Glomerular endothelial cell (primary cell): ENCODE measurements at regions not wholly inside any gene's neighbourhood (a gene's known extent, or its start where the extent isn't known, plus 50 kb on each side); places are given as distances from the start of the nearest gene placed in this dataset.
A peak's percentile ranks its signal among the peaks of the same experiment; 100 is the strongest.
"Not testable (repeated sequence)": the region's sequence is repeated elsewhere in the genome, so short reads cannot be mapped to it uniquely, and the experiment has no call there.

Experiments
- DNase-seq: peaks from one replicate; pipeline ENCODE4 v3.0.0-alpha.2; 2011; ENCODE audit warnings: low read depth, low spot score; ENCODE audit errors: extremely low read depth

DNA sequence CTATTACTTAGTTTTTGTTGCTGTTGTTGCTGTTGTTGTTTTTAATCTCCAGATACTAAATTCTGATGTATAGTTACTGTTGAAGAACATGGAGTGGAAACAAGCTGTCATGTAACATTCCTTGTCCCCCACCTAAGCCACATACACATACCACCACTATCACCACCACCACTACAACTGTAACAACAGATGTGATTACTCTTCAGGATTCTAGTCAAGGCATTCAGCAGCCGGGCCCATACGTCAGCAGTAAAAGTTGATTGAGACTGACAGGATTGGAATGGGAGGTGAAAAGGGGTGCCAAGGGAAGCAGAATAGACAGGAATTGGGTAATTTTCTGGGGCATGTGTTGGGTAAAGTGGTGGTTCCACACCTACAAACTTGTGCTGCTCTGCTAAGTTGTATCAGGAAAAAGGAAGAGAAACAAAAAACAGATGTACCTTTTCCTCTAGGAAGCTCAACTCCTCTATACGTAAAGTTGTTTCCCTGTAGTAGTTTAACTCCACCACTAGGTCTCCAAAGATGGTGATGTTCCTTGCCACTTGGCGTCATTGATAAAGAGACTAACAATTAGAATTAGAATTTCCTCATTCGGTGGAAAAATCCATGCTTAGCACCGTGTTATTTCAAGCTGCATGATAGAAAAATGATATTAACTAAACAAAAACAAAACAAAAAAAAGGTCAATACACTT lies 138.6 kb downstream of the ARRDC3 start:
- no peak for DNase-seq

GRCh38 chr5:91243852-91244251 lies 139.3 kb downstream of the ARRDC3 start:
- DNase-seq, result no peak

DNA sequence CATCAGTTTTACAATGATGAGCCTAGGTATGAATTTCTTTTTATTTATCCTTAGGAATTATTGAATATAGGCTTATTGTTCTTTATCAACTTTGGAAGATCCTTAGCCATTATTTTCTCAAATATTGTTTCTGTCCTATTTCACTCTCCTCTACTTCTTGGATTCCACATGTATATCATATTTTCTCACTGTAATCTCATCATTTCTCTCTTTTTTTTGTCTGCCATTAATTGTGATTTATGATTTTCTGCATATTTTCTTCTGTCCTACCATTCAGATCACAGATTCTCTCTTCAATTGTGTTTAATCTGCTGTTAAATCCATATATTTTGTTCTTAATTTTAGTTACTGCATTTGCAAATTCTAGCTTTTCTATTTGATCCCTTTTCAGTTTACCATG lies 139.8 kb downstream of the ARRDC3 start:
- no peak for DNase-seq

DNA sequence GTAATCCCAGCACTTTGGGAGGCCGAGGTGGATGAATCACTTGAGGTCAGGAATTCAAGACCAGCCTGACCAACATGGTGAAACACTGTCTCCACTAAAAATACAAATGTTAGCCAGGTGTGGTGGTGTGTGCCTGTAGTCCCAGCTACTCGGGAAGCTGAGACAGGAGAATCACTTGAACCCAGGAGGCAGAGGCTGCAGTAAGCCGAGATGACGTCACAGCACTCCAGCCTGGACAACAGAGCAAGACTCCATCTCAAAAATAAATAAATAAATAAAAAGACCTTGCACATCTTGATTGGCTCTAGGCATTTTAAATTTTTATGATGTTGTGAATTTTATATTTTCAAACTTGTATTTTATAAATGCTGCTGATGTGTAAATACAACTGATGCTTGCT lies 141.7 kb downstream of the ARRDC3 start:
- not testable (repeated sequence) for DNase-seq

DNA sequence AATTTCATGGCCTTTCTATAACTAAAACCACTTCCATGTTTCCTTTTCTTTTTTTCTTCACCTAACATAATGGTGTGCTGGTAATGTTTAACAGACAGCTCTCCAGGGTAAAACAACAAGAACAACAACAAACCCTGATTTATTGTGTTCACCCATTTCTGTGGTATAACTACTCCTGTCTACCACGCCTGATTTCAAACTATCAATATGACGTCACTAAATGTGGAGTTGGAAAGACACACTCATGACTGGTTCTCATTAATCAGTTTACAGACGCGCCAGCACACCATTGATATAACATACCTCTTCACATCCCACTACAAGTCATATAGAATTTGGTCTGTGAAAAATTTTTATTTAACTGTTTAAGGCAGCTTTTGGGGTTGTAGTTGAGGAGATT lies 142.9 kb downstream of the ARRDC3 start:
- DNase-seq, result no peak

DNA sequence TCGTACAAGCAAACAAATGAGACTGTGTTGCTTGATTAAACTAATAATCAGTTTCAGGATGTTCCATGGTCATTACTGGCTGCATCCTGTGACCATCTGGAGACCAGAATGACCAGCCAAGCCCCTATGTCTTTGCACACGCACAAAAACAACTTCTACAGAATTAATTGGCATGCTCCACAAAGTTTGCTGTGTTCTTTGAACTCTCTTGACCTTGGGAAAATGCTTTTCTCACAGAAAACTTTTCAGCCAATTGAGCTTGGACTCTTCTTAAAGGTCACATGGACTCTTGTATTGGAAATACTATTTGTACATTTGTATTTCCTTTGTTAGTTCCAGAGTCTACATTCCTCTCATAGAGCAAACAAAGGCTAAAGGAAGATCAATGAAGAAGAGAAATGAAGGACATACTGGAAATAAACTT lies 147.8 kb downstream of the ARRDC3 start:
- no peak for DNase-seq

DNA sequence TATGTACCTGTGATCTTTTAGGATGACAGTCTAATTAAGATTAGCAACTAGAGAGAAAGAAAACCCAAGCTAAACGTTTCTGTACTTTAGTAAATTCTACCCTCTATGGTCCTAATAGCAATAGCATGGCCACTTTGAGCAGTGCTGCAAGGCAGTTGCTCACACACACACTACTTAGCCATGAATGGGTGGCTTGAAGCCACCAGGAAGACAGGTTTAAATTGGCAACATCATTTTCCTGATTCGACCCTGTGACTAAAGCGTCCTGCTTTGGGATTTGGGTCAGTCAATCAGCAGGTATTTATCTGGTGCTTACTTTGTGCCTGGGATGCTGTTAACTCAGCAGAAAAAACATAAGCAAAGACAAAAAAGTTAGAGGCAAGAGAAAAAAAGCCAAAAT lies 150.6 kb downstream of the ARRDC3 start:
- no peak for DNase-seq

GRCh38 chr5:91229031-91229727 lies 153.9 kb downstream of the ARRDC3 start:
- no peak for DNase-seq

DNA sequence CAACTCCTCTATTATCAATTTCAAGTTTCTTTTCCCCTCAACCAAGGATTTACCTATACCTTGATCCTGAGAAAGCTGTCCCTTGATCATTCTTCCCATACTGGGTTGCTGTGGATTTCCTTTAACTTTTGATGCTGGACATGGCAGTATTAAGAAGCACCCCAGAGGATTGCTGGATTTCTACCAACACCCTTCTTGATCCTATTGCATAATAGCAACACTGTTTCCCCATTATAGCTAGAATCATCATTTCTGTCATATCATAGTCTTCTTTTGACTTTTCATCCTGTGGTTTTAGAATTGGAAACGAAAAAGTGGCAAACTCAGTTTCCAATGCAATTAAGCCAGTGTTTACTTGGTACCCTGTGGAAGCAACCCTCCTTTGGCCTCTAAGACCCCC lies 154.9 kb downstream of the ARRDC3 start:
- no peak for DNase-seq

DNA sequence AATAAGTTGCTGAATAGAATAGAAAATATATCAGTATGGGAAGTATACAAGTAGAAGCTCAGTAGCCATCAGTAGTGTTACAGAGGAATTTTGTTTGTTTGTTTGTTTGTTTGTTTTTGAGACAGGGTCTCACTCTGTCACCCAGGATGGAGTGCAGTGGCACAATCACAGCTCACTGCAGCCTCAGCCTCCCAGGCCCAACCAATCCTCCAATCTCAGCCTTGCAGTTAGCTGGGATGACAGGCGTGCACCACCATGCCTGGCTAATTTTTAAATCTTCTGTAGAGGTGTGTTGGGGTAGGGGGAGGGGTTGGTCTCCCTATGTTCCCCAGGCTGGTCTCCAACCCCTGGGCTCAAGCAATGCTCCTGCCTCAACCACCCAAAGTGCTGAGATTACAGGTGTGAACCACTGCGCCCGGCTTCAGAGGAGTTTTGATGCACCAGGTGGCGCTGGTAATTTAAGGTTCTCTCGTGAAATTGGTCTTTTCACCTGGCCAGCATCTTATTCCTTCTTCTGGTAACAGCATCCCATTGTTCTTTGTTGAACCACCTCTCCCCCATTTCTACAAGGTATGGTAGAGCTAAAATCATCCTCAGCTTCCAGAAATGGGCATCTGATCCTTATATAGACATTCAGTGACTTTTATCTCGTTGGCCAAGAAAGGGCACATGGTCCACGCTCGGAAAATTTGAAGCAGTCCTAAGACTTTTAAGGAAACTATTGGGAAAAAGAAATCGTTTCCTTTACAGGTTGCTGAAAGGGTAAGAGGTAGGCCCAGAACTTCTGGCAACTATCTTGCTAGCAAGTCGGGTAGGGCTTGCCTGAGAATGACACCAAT lies 157.1 kb downstream of the ARRDC3 start:
- no peak for DNase-seq

DNA sequence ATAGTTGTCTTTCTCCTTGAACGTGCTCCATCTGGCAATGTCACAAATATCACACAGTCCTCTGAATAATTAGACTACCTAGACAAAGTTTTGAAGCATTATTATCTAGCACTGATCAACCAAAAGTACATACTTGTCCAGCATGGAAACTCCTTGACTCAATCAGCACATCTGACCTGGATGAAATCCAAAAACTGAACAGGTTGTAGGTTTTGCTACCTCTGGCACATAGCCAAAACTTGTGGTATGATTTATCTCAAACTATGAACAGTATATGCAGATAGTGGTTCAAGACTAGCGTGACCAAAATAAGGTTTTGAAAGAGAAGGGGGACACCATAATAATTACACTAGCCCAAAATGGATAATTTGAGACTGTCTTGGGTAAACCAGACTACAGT lies 158.1 kb downstream of the ARRDC3 start:
- no peak for DNase-seq

DNA sequence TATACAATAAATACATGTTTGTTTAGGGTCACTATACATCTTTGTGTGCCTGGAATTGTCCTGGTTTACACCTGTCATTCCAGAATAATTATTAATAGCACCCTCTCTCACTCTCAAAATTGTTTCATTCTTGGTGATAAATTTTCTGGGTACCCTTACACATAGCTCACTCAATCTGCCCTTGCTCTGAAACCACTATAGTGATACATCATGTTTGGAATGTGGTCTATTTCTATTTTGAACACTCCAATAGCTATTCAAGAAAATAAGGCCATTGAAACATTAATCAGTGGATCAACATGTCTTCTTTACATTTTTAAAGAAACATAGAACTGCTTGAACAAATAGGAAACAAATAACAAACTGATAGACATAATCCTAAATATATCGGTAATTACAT lies 158.7 kb downstream of the ARRDC3 start:
- no peak for DNase-seq

- DNase-seq, result no peak
Measured at GRCh38 chr5:91223886-91224285, 159.2 kb downstream of the ARRDC3 start.

DNA sequence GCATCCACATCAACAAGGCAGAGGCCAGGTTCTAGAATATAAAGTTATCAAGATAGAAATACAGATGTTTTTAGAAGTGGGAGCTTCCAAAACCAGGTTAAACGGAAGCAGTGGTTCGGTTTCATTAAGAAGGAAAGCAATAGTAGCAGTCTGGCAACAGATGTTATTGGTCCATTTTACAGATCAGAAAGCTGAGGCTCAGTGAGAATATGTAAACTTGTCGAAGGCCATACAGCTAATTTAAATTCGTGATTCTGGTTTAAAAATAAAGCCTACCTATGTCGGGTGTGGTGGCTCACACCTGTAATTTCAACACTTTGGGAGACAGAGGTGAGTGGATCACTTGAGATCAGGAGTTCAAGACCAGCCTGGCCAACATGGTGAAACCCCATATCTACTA lies 160.6 kb downstream of the ARRDC3 start:
- DNase-seq, result no peak

DNA sequence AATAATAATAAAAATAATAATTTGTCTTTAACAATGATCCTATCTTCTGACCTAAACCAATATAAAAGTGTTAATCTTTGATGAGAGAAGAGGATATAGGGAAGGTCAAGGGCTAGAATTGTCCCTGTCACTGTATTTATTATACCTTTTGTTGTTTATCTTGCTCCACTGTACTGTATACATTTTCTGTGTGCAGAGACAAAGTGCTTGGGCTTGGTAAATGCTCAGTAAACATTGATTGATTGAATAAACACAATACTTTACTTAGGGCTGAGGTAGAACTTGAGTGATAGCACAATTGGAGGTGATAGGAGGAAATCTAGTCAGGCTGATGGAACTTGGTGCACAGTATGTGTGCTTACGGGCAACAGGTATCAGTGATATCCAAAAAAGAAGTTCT lies 161.2 kb downstream of the ARRDC3 start:
- no peak for DNase-seq

DNA sequence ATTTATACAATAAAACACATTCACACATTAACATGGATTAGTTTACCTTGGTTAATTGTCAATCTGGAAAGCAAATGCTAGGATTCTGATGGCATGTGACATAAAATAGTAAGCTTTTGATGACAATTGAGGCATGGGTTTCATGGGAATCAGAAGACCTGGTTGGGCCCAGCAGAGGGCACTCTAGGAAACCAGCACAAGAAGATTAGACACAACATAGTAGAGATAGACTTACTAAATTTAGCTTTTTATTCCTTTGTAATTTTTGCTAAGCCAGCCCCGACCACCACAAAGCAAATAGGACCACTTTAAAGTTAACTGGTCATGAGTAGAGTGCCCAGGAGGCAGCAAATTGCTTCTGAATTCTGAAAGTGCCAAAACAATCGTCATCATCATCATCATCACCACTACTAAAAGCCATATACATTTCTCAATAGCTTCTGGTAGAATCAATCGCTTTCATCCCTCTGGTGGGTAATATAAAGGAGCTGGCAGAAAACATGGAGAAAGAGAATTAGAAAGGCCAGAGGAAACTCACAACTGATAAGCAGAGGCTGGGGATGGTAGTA lies 163.2 kb downstream of the ARRDC3 start:
- peak; percentile 29 for DNase-seq

GRCh38 chr5:91219091-91219802 lies 163.9 kb downstream of the ARRDC3 start:
- no peak for DNase-seq

DNA sequence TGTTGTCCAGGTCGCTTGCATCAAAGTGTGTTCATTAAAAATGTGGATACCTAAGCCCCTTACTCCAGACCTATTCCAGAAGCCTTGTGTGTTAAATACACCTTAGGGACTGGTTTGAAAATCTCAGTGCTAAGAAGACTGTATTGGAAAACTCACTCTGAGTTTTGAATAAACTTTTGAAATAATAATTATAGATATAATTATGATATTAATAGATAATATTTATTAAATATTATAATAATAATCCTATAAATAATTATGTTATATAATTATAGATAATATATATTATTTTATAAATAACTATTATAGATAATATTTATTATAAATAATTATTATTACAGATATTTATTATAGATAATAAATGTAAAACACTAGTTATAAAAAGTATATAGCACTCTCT lies 165.3 kb downstream of the ARRDC3 start:
- DNase-seq, result no peak

- DNase-seq, result no peak
Measured at GRCh38 chr5:91214571-91214970, 168.5 kb downstream of the ARRDC3 start.
